ENCODE measurements at regions not wholly inside any gene's neighbourhood (a gene's known extent, or its start where the extent isn't known, plus 50 kb on each side); places are given as distances from the start of the nearest gene placed in this dataset.

GRCh38 chr1:208351838-208352237 lies 107.7 kb upstream of the PLXNA2 start:
- TF ChIP-seq POLR2AphosphoS5 (IDR thresholded peaks at IDR 0.05; ENCODE audit: low read depth, low read length) (no peak), POLR2A (IDR thresholded peaks at IDR 0.05; ENCODE audit: low read depth, low read length) (no peak)

Measured in GM12892 (cell line).